Activated CD8-positive, alpha-beta T cell treated with anti-CD3 and anti-CD28 coated beads for 36 hours (primary cell): ENCODE measurements at regions not wholly inside any gene's neighbourhood (a gene's known extent, or its start where the extent isn't known, plus 50 kb on each side); places are given as distances from the start of the nearest gene placed in this dataset.

ENCODE experiments used
- ATAC-seq: fragments of 200-7000 bp; cut with Tn5 transposase; one replicate; pipeline ENCODE4 v1.10.0; 2021; ENCODE audit warnings: mild to moderate bottlenecking, moderate library complexity
- CTCF ChIA-PET: fragments of 350-600 bp; sonication (Branson Sonifier 250); formaldehyde crosslinking; loops from one replicate; lab custom pipeline; 2021; ENCODE audit warnings: antibody characterized with exemption; lab: Charles Lee
- POLR2A ChIA-PET: fragments of 350-600 bp; sonication (Branson Sonifier 250); formaldehyde crosslinking; loops from one replicate; lab custom pipeline; 2021; ENCODE audit warnings: antibody characterized with exemption; lab: Charles Lee
- DNase-seq: peaks from one replicate; pipeline ENCODE4 v3.0.0-alpha.2; 2020
- H3K27ac Mint-ChIP-seq: one replicate; pipeline ENCODE4 v1.8.0; 2021; ENCODE audit warnings: mild to moderate bottlenecking, mixed read lengths
- H3K27me3 Mint-ChIP-seq: one replicate; pipeline ENCODE4 v1.8.0; 2021; ENCODE audit warnings: mixed read lengths
- H3K36me3 Mint-ChIP-seq: one replicate; pipeline ENCODE4 v1.8.0; 2021; ENCODE audit warnings: low read depth, mixed read lengths
- H3K4me1 Mint-ChIP-seq: one replicate; pipeline ENCODE4 v1.8.0; 2021; ENCODE audit warnings: low read depth, mixed read lengths
- H3K4me3 Mint-ChIP-seq: one replicate; pipeline ENCODE4 v1.8.0; 2021; ENCODE audit warnings: mild to moderate bottlenecking, moderate library complexity, mixed read lengths
- H3K9me3 Mint-ChIP-seq: one replicate; pipeline ENCODE4 v1.8.0; 2021; ENCODE audit warnings: mixed read lengths
- CTCF ChIP-seq: fragments of 200-600 bp; IDR thresholded peaks from one replicate; pipeline ENCODE4 v1.8.0; 2022; ENCODE audit warnings: antibody characterized with exemption, mild to moderate bottlenecking
- intact Hi-C: fragments of 100-400 bp; cut with micrococcal nuclease; formaldehyde crosslinking; loops from one replicate; pipeline ENCODE4 v1.10.0; 2022

- intact Hi-C loops = no loop called here
- no peak overlapping the region for H3K27ac Mint-ChIP-seq
- H3K36me3 Mint-ChIP-seq = no peaks in the 10 kb centered on the region
- no peak for DNase-seq
- H3K4me3 Mint-ChIP-seq = no peak overlapping the region
- ATAC-seq = no peak
- ChIA-PET CTCF (no interaction called here), POLR2A (no interaction called here)
- TF ChIP-seq CTCF = no peak
- no peaks in the 10 kb centered on the region for H3K9me3 Mint-ChIP-seq
- peaks cover 3% of the 10 kb centered on the region for H3K27me3 Mint-ChIP-seq
- no peaks in the 10 kb centered on the region for H3K4me1 Mint-ChIP-seq
These were observed 161.9 kb upstream of the GORAB start for GRCh38 chr1:170370087-170370486.

- ChIA-PET POLR2A (interaction anchor here (0.5 kb wide), 1 partner anchor 16 kb away, joined by 3 read pairs; no protein-coding TSS in a partner anchor), CTCF (no interaction called here)
- Mint-ChIP-seq H3K9me3 (no peaks in the 10 kb centered on the region), H3K27me3 (peaks cover 5% of the 10 kb centered on the region), H3K4me1 (no peaks in the 10 kb centered on the region), H3K27ac (no peak overlapping the region), H3K4me3 (no peak overlapping the region), H3K36me3 (no peaks in the 10 kb centered on the region)
- intact Hi-C loops = no loop called here
- no peak for TF ChIP-seq CTCF
- ATAC-seq (no peak), DNase-seq (no peak)
These were observed 156.8 kb upstream of the GORAB start for GRCh38 chr1:170375082-170375723.

- Mint-ChIP-seq H3K4me3 (no peak overlapping the region), H3K36me3 (no peaks in the 10 kb centered on the region), H3K27me3 (peaks cover 6% of the 10 kb centered on the region), H3K27ac (no peak overlapping the region), H3K4me1 (no peaks in the 10 kb centered on the region), H3K9me3 (no peaks in the 10 kb centered on the region)
- intact Hi-C loops = no loop called here
- TF ChIP-seq CTCF = no peak
- ChIA-PET POLR2A (no interaction called here), CTCF (no interaction called here)
- no peak for DNase-seq
- no peak for ATAC-seq
These were observed 155.1 kb upstream of the GORAB start for GRCh38 chr1:170376801-170377385.

GRCh38 chr1:170377440-170377839 lies 154.5 kb upstream of the GORAB start:
- peaks cover 5% of the 10 kb centered on the region for H3K27me3 Mint-ChIP-seq
- H3K36me3 Mint-ChIP-seq = no peaks in the 10 kb centered on the region
- H3K4me3 Mint-ChIP-seq = no peak overlapping the region
- DNase-seq (no peak), ATAC-seq (no peak)
- no peak for TF ChIP-seq CTCF
- ChIA-PET POLR2A (no interaction called here), CTCF (no interaction called here)
- intact Hi-C loops = no loop called here
- no peaks in the 10 kb centered on the region for H3K9me3 Mint-ChIP-seq
- H3K27ac Mint-ChIP-seq = no peak overlapping the region
- no peaks in the 10 kb centered on the region for H3K4me1 Mint-ChIP-seq

- intact Hi-C loops = no loop called here
- H3K27me3 Mint-ChIP-seq = peaks cover 5% of the 10 kb centered on the region
- H3K9me3 Mint-ChIP-seq = no peaks in the 10 kb centered on the region
- POLR2A ChIA-PET = no interaction called here
- no peaks in the 10 kb centered on the region for H3K4me1 Mint-ChIP-seq
- ATAC-seq (no peak), DNase-seq (no peak)
- H3K27ac Mint-ChIP-seq = no peak overlapping the region
- TF ChIP-seq CTCF = no peak
- no peaks in the 10 kb centered on the region for H3K36me3 Mint-ChIP-seq
- CTCF ChIA-PET = no interaction called here
- H3K4me3 Mint-ChIP-seq = no peak overlapping the region
These were observed 153.9 kb upstream of the GORAB start for GRCh38 chr1:170377896-170378634.
